GM10266 (cell line): ENCODE measurements at regions not wholly inside any gene's neighbourhood (a gene's known extent, or its start where the extent isn't known, plus 50 kb on each side); places are given as distances from the start of the nearest gene placed in this dataset.

ENCODE experiments used
- DNase-seq: peaks from one replicate; pipeline ENCODE4 v3.0.0; 2012; ENCODE audit errors: extremely low spot score
- TF ChIP-seq, protein P1 (sequence below): IDR thresholded peaks from 2 replicates; pipeline ENCODE4 v1.5.1; 2012; ENCODE audit warnings: mild to moderate bottlenecking, low read depth; ENCODE audit not compliant: control insufficient read depth, insufficient read depth; ENCODE audit errors: missing control alignments

DNA sequence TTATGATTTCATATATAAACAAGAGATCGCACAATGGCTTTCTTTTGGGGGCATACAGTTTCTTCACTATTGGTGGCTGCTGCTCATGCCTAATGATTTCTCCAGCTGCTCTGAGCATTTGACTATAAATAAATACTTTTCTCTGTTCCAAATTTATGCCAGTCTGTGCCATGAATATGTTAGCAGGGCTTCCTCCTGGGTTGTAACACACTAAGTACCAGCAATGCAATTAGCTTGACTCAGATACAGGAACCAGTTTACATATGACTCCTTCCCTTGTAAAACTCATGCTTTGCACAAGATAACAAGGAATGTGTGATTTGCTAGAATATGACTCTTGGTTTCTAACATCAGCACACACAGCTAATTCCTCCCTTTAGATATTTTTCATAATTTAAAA, 1629.7 kb downstream of the NCAM2 start:
- no peak for DNase-seq
- TF ChIP-seq, protein P1, sequence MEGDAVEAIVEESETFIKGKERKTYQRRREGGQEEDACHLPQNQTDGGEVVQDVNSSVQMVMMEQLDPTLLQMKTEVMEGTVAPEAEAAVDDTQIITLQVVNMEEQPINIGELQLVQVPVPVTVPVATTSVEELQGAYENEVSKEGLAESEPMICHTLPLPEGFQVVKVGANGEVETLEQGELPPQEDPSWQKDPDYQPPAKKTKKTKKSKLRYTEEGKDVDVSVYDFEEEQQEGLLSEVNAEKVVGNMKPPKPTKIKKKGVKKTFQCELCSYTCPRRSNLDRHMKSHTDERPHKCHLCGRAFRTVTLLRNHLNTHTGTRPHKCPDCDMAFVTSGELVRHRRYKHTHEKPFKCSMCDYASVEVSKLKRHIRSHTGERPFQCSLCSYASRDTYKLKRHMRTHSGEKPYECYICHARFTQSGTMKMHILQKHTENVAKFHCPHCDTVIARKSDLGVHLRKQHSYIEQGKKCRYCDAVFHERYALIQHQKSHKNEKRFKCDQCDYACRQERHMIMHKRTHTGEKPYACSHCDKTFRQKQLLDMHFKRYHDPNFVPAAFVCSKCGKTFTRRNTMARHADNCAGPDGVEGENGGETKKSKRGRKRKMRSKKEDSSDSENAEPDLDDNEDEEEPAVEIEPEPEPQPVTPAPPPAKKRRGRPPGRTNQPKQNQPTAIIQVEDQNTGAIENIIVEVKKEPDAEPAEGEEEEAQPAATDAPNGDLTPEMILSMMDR = no peak

DNA sequence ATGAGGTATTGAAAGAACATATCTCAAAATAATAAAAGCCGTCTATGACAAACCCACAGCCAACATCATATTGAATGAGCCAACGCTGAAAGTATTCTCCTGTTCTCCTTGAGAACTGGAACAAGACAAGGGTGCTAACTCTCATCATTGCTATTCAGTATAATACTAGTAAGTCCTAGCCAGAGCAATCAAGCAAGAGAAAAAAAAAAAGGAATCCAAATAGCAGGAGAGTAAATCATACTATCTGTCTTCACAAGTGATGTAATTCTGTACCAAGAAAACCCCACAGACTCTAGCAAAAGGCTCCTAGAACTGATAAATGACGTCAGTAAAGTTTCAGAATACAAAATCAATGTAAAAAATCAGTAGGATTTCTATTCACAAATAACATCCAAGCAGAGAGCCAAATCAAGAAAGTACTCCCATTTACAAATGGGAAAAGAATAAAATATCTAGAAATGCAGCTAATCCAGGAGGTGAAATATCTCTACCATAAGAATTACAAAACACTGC, 1632.8 kb downstream of the NCAM2 start:
- TF ChIP-seq, protein P1 = no peak
- DNase-seq = no peak

DNA sequence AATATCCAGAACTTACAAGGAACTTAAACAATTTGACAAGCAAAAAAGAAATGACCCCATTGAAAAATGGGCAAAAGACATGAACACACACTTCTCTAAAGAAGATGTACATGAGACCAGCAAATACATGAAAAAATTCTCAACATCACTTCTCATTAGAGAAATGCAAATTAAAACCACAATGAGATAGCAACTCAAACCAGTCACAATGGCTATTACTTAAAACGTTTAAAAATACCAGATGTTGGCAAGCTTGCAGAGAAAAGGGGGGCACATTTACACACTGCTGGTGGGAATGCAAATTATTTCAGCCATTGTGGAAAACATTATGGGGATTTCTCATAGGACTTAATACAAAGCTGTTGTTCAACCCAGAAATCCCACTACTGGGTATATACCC, 1634.0 kb downstream of the NCAM2 start:
- no peak for DNase-seq
- TF ChIP-seq, protein P1 = no peak

DNA sequence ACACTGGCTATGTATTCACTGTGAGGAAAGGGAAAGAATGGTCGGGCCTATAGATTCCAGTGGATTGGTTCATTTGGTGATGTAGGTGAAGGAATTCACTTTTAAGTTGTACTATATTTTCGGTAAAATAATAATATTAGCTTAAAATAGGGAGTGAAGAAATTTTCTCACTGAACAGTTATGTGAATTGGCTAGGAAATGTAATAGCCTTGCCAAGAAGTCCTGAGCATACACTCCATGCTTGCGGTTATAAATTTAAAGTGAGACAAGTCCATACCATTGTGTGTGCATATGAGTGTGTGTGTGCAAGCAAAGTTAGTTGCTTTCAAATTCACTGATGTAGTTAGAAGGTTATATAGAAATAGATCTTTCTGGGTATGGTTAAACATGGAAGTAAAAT, 1651.0 kb downstream of the NCAM2 start:
- no peak for DNase-seq
- TF ChIP-seq, protein P1 = no peak

DNA sequence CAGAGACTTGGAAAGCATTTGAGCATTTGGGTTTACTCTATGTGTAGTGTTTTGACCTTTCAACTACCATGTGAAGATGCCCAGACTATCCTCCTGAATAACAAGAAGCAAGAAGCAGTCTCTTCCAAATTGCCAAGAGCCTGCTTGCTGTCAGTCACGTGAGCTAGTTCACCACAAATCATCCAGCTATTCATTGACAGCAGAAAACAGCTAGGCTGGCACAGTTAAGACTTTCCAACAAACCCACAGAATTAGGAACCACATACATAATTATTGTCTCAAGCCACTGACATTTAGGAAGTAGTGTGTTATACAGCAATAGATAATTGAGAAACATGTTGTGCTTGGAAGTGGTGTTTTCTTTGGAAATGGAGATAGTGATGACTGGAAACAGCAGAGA, 1652.0 kb downstream of the NCAM2 start:
- TF ChIP-seq, protein P1 = no peak
- no peak for DNase-seq

DNA sequence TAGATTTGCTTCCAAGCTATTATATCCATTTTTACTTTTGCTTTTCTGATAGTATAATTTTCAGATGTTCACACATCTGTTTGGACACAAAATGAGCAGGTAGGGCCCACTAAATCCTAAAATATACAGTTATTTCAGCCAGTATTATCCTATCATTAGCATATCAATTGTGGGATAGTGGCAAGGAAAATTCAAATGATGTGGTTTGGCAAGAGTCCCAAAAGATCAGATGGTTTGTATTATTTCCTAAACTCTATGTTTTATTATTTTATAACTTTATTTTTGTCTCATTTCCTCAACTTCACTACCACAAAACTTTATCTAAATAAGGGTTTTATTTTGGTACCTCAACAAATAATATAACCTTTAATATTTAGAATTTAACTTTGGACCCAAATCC, 1659.6 kb downstream of the NCAM2 start:
- no peak for DNase-seq
- TF ChIP-seq, protein P1 = no peak

DNA sequence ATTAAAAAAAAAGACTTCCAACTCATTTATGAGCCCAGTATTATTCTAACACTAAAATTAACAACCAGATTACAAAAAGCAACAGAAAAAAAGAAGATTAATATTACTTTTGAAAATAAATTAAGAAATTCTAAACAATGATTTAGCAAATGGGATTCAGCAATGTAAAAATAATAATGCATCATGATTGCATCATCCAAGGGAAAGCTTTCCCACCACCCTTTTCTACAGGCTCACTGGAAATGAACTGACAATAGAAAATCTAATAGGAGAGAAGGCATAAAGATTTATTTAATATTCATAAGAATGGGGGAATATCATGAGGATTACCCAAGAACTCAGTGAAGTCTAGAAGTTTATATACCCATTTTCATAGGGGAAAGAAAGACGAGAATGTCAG, 1671.9 kb downstream of the NCAM2 start:
- TF ChIP-seq, protein P1 = no peak
- DNase-seq = no peak
